Muscle of arm (tissue), 1 donor: ENCODE measurements at regions not wholly inside any gene's neighbourhood (a gene's known extent, or its start where the extent isn't known, plus 50 kb on each side); places are given as distances from the start of the nearest gene placed in this dataset.
"Not testable (repeated sequence)": the region's sequence is repeated elsewhere in the genome, so short reads cannot be mapped to it uniquely, and the experiment has no call there.

Experiments
- DNase-seq: peaks from one replicate; pipeline ENCODE4 v3.0.0-alpha.2; 2013

DNA sequence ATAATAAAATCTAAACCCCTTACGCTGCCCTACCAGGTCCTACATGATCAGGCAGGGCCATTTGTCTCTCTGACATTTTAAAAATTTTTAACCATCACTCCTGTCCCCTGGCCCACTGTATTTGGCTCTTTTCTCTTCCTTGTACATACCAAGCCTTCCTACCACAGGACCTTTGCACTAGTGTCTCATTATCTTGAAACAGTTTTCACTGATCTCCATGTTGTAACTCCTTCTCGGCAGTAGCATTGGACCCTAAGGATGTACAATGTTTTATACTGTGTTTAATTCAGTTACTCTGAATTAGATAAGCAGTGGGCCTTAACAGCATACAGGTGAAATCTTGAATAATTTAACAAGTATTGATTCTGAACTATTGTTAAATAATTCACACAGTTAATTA, 330.7 kb downstream of the UTRN start:
- DNase-seq: no peak

DNA sequence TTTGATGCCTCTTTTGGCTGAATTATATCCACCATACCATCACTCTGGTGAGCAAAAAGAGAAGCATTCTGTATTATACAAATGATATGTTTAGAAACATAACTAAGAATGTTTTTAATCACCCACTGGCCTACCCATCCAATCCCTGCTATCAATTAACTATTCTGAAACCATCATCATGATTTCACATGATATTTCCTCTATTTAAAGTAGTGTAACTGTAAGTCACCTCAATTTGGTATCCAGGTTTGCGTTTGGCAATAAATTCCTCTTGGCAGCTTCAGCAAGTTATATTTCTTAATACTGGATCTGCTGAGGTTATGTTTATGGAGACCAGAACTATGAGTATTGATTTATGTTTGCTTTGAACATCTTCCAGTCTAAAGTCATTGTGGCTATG, 332.1 kb downstream of the UTRN start:
- DNase-seq: no peak

DNA sequence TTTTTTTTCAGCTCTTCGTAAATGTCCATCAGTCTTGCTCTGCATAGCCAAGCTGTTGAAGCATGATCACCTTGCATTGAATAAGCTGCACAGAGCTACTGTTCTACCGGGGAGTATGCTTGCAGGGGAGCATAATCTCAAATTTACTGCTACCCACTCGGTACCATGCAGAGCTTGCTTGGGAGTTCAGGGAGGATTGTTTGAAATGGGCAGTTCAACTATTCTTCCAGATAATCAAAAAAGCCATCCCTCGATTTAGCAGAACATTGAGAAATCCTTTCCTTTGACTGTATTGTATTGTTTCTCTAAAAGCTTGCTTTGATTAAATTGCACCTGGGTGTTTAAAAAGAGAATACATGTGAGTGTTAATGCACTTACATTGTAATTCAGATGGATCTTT, 332.6 kb downstream of the UTRN start:
- DNase-seq: no peak

DNA sequence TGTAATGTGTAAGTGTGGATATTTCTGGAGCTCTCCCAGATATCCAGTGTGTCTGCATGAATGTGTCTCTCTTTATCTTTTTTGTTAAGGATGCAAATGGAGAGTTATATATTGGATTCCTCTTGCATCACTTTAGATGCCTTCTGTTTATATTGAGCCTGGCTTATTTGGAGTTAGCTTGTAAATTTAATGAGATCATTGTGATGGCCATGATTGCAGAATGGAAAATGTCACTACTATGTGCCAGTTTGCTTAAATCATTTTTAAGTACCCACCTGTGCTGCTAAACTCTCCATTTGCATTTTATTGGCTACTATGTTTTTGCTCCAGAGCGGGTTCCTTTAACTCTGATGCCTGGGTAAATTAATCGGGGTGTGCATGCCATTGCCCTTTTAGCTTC, 334.8 kb downstream of the UTRN start:
- DNase-seq: no peak

DNA sequence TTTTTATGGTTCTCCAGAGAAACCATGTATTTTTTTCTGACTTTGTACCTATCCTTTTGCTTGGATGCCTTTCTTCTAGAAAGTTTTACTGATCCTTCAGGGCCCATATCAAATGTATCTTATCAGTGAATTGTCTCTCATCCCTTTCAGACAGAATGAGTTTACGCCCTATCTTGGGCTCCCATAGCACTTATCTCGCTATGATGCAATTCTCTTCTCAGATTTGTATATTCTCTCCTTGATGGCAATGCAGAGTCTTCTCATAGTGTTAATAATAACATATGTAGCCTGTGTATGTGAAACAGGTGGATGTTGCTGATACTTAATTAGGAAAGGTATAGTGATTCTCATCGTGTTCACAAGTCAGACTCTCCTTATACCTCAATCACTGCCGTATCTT, 336.2 kb downstream of the UTRN start:
- no peak for DNase-seq

DNA sequence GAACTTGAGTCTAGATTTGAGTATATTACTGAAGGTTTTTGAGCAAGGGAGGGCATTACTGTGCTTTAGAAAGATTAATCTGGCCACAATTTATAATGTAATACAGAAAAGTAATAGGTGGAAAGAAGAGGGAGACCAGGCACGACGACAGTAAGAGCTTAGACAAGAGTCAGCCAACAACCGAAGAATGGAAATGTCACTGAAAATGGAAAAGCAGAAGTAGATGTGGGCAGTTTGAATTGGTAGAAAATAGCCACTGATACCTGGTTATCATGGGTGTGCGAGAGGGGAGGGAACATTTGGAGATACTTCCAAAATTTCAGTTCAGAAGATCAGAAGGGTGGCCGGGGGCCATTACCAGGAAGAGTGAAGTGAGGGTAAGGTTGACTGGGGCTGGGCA, 339.1 kb downstream of the UTRN start:
- no peak for DNase-seq

DNA sequence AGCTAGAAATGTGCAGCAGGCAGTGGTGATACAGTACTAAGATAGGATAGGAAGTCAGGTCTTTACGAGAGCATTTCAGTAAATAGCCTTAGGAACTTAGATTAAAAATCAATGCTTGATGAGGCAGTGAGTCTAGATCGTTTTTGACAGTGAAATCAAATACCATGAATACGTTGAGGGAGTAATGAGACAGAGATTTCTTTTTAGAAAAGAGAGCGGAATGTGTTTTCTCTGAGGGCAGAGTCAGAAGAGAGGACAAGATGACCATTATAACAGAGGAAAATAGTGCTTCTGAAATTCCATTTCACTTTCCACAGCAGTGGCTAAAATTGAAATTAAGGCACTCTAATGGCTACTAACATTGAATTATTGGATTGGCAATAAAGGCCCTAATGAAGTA, 339.6 kb downstream of the UTRN start:
- no peak for DNase-seq

DNA sequence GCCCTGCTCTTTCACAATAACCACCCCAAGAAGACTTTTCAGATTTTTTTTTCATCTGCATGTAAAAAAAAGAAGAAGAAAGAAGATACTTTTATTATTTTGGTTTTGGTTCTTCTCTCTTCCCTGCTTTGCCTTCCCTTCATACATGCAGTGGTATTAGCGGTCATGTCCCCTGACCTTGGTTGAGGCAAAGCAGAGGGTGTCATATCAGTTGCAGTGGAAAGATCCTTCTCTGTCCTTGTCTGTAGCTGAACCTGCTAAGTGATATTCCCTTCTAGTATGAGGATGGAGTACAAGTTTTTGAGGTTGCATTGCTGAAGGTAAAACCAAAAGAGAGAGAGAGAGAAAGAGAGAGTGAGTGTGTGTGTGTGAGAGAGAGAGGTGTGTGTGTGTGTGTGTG, 345.7 kb downstream of the UTRN start:
- DNase-seq: no peak

DNA sequence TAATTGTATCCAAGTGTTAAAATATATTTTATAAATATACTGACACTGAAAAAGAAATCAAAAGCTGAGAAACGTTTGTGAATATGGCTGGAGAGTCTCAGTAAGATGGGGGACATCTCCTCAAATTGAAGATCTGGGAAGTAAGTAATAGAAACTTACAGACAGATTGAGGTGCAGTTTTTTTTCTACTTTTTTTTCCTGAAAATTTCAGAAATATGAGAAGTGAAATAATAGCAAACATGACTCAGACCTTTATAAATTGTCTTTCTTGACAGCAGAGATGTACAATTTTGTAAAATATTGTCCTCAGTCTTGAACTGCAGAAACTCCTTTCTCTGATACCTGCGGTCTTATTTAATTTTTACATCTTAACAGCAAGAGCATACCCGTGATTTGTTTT, 347.1 kb downstream of the UTRN start:
- no peak for DNase-seq

DNA sequence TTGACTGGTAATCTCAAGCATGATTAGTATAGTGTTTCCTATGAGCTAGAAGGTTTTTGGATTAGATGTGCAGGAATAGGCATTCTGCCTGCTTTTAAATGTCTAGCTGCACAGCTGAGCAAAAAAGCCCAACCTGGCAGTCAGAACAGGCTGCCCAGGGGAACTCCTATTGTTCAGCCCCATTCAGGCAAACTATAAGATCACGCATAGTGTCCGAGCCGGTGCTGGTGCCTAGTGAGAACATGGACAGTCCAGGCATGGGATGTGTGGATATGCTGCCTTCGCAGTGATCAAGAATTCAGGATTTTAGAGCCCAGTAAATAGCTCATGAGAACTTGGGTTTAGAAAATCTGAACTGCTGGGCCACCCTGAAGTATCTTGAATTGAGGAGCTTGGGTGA, 348.8 kb downstream of the UTRN start:
- no peak for DNase-seq

DNA sequence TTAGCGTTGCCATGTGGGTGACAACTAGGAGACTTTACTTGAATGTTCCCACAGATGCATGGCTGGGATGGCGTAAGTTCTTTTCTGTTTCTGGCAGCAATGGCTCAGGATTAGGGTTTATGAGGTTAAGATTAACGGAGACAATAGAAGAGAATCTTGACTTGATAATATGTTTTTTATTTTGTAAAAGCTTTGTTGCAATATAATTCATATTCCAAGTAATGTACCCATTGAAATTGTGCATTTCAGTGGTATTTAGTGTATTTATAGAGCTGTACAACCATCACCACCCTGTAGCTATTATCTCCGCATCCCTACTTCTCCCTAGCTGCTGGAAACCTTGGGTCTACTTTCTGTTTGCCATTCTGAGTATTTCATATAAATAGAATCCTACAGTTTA, 349.2 kb downstream of the UTRN start:
- DNase-seq: no peak

DNA sequence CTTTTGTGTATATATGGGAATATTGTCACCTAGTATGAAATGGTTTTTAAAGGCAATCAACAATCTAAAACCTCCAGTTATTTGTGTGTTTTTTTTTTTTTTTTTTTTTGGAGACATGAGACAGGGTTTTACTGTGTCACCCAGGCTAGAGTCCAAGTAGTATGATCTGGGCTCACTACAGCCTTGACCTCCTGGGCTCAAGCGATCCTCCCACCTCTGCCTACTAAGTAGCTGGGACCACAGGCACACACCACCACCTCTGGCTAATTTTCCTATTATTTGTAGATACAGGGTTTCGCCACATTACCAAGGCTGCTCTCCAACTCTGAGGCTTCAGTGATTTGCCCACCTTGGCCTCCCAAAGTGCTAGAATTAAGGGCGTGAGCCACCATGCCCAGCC, 349.9 kb downstream of the UTRN start:
- DNase-seq: no peak

DNA sequence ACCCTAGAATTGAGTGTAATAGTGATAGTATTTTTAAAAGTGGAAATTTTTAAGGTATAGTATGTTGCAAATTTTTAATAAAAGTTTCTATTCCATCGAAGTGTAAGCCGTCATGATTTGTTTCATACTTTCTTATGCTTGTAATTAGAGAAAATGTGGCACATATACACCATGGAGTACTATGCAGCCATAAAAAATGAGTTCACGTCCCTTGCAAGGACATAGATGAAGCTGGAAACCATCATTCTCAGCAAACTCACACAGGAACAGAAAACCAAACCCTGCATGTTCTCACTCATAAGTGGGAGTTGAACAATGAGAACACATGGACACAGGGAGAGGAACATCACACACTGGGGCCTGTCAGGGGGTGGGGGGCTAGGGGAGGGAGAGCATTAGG, 350.9 kb downstream of the UTRN start:
- DNase-seq: not testable (repeated sequence)

DNA sequence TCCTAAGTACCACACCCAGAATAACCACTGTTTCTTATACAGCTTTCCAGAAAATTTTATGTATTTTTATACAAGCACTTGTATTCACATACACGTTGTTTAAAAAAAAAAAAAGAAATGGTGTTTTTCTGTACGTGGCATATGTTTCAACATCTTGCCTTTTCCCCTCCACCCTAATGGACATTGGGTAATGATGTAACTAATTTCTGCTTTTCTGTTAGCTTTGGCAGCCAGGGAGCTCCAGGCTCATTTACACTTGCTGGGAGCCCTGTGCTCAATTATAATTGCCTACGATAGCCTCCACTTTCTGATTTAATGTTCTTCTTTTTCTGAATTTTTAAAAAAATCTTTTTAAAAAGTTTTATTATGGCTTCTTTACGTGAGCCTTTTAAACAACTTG, 352.4 kb downstream of the UTRN start:
- DNase-seq: no peak

DNA sequence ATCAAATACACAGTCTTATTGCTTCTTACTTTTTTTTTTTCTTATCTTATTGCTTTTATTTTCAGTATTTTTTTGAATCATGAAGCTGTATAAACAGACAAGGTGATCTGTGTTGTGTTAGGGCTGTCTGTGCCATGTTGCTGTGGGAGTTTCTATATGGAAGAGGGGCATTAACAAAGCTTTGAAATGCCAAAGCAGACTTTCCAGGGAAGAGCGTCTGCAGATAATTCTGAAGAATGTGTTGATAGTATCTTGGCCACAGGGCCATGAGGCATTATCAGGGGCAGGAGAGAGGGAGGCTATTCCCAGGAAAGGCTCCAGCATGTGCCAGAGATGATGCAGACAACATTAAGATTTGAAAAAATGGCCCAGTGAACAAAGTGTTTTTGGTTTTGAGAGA, 354.5 kb downstream of the UTRN start:
- DNase-seq: no peak

DNA sequence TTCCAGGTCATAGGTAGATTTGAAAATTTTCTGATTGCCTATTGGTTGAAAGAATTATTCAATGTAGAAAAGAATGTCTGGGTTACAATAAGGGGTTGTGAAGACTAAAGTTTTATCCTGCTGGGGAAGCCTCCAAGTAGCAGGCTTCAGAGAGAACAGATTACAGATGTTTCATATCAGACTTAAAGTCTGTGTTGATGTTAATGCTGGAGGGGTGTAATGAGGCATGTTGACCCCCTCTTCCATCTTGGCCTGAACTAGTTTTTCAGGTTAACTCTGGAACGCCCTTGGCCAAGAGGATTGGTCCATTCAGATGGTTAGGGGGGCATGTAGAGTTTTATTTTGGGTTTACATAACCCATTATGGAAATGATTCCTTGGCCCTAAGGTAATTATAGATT, 356.2 kb downstream of the UTRN start:
- DNase-seq: no peak

DNA sequence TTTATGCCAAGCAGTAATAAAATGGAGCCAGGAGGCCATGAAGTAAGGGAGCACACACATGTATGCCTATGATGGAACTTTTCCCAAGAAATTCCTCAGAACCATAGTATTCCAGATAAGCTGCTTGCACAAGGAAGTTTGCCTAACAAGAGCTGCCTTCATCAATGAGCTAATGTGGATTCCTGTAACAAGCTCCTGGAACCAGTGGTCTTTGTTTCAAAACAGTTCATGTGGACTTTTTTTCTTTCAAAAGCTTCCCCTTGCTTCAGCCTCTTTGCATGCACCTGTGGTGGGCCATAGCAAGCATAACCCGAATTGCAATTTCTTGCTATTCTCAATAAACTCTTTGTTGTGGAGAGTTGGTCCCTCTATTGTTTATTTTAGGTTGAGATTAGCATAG, 359.6 kb downstream of the UTRN start:
- DNase-seq: no peak

DNA sequence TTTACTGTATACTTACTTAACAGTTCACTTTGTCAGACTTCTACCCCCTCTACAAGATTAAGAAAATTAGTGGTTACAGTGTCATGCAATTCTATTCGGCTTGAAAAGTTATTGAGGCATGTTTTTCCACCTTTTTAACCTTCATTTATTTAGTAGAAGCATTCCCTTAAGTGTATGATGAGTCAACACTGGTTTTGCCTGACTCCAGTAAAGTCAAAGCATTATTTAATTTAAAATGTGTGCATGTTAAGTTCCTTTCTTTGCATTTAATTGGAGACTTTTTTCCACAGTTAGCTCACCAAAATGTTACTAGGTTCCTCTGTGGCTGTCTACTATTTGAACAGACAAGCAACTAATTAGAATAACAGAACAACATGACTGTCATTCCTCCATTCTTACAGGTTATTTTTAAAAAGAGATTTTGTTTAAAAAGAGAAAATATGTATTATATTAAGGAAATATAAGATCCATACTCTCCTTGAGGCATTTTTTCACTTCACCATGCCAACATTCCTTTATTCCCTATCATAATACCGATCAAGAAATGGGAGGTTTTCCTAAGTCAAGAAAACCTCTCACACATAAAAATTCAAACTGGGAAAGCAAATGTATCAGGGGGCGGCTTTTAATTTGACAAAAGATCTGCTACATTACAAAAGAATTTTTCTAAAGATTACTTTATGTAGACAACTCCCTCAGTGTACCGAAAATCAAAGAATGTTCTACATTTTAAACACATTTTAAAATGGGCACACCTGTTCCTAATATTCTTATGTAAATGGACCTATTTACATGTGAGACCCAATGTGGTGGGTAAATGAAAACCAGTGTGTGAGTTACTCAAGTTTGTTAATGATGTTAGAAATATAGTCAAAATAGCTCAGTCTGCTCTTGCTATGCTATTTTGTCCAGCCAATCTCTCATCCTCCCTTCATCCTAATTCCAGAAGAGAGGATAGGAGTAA, 361.2 kb downstream of the UTRN start:
- DNase-seq: no peak

DNA sequence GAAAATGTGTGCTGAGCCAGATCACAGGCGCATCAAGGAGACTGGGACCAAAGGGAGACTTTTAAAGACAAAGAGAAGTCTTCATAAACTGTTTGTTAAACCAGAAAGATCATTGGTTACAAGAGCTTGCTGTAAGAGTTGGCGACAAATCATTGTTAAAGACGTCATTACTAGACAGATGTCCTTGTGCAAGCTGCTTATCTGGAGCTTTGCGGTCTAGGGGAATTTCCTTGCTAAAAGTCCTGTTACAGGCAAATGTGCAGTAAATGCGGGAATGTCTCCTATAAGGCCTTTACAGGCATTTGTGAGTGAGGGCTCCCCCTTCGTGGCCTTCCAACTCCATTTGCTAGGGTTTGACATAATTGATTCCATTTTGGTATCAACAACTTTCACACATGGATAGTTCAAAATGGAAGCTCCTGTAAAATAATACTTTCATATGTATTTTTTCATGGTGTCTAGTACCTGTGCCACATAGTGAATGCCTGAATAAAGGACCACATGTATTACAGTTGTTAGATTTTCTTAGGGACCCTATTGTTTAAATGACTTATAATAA, 362.4 kb downstream of the UTRN start:
- no peak for DNase-seq

DNA sequence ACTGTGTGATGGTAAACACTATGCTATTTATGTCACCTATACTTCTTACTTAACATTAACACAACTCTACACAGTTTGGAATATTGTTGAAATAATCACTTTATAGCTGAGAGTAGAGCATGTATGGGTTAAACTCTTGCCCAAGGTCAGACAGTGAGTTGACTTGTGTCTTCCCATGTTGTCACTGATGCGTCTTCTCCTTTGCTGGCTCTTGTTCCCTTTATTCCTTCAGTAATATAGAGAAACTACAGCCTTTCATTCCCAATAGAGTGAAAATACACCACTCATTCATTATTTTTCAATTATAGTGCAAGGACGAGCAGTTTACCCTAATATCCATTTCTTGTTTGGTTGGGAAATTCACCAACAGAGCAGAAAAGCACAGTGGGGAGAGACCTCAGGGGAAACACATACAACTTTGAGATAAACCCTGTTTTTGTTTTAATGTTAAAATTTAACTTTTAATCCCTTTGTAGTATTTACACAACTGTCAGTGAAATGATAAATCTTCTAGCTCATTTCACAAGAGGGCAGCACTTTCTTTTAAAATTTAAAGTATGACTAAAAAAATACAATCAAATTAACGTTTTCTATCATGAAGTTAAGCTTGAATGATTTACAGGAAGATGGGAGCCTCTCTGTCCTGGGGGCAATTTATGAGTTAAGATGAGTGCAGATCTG, 363.0 kb downstream of the UTRN start:
- DNase-seq: no peak

DNA sequence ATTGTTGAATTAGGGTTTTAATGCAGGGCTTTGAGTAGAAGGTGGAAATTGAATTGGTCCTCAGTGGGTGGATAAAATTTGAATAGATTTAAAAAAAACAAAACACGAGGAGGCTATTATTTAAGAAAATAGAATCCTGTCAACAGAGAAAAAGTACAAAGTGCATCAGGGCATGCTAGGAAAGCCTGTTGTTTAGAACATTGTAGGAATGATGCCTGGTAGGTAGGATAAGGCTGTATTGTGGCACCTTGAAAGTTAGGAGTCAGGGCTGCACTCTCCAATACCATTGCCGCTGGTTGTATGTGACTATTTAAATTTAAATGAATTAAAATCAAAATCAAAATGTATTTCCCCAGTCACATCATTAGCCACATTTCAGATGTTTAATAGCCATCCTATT, 363.9 kb downstream of the UTRN start:
- no peak for DNase-seq

DNA sequence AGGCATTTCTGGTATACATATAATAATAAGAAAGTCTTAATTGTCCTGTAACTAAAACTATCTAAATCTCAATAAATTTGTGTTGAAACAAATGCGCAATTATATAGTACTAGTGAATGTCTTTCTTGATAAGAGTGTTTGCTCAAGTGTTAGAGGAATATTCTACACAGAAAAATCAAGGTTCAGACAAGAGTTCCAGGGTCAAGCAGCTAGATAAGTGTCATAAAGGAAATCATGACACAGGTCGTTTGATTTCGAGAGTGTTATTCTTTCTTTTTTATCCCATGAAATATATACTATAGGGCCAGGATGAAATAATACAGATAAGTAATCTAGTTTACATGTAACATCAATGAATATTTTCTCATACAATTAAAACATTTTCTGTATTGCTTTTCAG, 366.1 kb downstream of the UTRN start:
- no peak for DNase-seq

DNA sequence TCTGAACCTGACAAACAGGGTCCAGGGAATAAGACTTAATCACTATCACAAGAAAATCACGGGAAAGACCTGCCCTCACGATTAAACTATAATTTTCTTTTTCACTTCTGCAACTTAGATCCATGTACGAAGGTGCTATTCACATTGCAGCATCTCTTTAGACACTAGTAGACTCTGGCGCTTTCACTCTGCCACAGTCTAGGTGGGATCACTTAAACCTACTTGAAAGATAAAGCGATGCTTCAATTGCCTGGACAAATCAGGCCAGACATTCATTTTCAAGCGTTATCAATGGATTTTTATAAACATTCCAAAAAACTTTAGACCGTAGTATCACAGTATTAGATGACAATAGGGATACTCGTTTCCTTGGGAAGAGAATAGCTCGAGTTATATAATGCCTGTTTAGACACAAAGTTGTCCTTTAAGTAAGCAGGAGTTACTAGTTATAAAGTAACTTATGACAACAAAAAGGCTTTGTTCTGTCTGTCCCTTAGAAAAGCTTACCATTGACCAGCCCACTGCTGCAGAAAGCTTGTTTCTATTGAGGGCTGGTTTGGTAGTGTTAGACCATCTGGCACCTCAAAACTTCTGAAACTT, 367.3 kb downstream of the UTRN start:
- no peak for DNase-seq
